Smooth muscle cell (in vitro differentiated cells): ENCODE measurements at regions not wholly inside any gene's neighbourhood (a gene's known extent, or its start where the extent isn't known, plus 50 kb on each side); places are given as distances from the start of the nearest gene placed in this dataset.

Experiments
- DNase-seq: peaks from one replicate; lab custom pipeline; 2025; ENCODE audit not compliant: unreplicated experiment; lab: John Stamatoyannopoulos, UW
- H2AFZ ChIP-seq: fragments of 200-600 bp; sonication (generic); 2 replicates; pipeline ENCODE4 v1.6.0; 2016; ENCODE audit warnings: antibody characterized with exemption, low read depth, mild to moderate bottlenecking
- H3F3A ChIP-seq: fragments of 200-600 bp; sonication (generic); 2 replicates; pipeline ENCODE4 v1.6.0; 2017; ENCODE audit warnings: antibody characterized with exemption, low read depth
- H3K27ac ChIP-seq: fragments of 200-600 bp; sonication (generic); 2 replicates; pipeline ENCODE4 v1.5.1; 2016; ENCODE audit warnings: low read depth, mild to moderate bottlenecking
- H3K27me3 ChIP-seq: fragments of 200-600 bp; sonication (generic); 2 replicates; pipeline ENCODE4 v1.6.1; 2016; ENCODE audit warnings: low read depth, mild to moderate bottlenecking
- H3K36me3 ChIP-seq: fragments of 200-600 bp; sonication (generic); 2 replicates; pipeline ENCODE4 v1.5.1; 2016; ENCODE audit warnings: low read depth
- H3K4me1 ChIP-seq: fragments of 200-600 bp; sonication (generic); 2 replicates; pipeline ENCODE4 v1.5.1; 2016; ENCODE audit warnings: low read depth
- H3K4me2 ChIP-seq: fragments of 200-600 bp; sonication (generic); 2 replicates; pipeline ENCODE4 v1.6.0; 2016; ENCODE audit warnings: mild to moderate bottlenecking
- H3K4me3 ChIP-seq: fragments of 200-600 bp; sonication (generic); 2 replicates; pipeline ENCODE4 v1.5.1; 2016; ENCODE audit warnings: mild to moderate bottlenecking
- H3K79me2 ChIP-seq: fragments of 200-600 bp; sonication (generic); 2 replicates; pipeline ENCODE4 v1.6.0; 2016; ENCODE audit warnings: low read depth, mild to moderate bottlenecking
- H3K9ac ChIP-seq: fragments of 200-600 bp; sonication (generic); 2 replicates; pipeline ENCODE4 v1.6.0; 2016; ENCODE audit warnings: low read depth
- H3K9me3 ChIP-seq: fragments of 200-600 bp; sonication (generic); replicated peaks from 2 replicates; pipeline ENCODE4 v1.5.1; 2016; ENCODE audit warnings: low read depth
- H4K20me1 ChIP-seq: fragments of 200-600 bp; sonication (generic); 2 replicates; pipeline ENCODE4 v1.6.0; 2016; ENCODE audit warnings: low read depth
- CTCF ChIP-seq: fragments of 200-600 bp; sonication (generic); IDR thresholded peaks from 2 replicates; pipeline ENCODE4 v1.5.1; 2017; ENCODE audit warnings: borderline replicate concordance, mild to moderate bottlenecking, antibody characterized with exemption; ENCODE audit not compliant: insufficient read depth, poor library complexity, severe bottlenecking
- WGBS: methylation state at CpG from one replicate; pipeline ENCODE4 v1.1.7; 2016; ENCODE audit warnings: low lambda C conversion rate; 5-methylcytosine and 5-hydroxymethylcytosine counted together

DNA sequence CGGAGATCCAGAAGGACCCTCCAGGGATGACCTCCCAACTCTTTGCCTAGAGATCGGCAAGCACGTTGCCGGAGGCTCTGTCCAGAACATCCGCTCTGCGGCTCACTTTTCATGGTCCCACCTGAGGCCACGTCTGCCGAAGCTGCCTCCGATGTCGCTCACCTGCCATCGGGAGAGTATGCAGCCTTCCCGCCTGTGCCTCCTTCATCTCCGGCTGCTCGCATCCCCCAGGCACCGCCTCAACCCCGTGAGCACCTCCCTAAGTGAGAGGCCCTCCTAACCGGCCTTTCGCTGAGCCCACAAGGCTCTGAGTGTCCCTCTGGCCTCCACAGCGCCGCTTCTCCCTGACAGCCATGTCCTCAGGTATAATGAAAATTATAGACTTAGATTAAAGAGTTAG is 275.1 kb downstream of the EFNB2 start:
- Histone ChIP-seq H4K20me1 (no peaks in the 10 kb centered on the region), H3K9ac (no peak overlapping the region), H2AFZ (no peak overlapping the region), H3K4me3 (no peak overlapping the region), H3K36me3 (no peaks in the 10 kb centered on the region), H3K27ac (no peak overlapping the region), H3K79me2 (no peaks in the 10 kb centered on the region), H3F3A (no peaks in the 10 kb centered on the region), H3K4me1 (no peaks in the 10 kb centered on the region), H3K27me3 (no peaks in the 10 kb centered on the region), H3K9me3 (no peaks in the 10 kb centered on the region), H3K4me2 (no peak overlapping the region)
- DNase-seq: no peak
- TF ChIP-seq CTCF: no peak
- WGBS: 97% methylated on average over 20 of the region's 20 CpGs

GRCh38 chr13:106259928-106260327 is 275.5 kb downstream of the EFNB2 start:
- Histone ChIP-seq H4K20me1 (no peaks in the 10 kb centered on the region), H3K27me3 (no peaks in the 10 kb centered on the region), H3K9me3 (no peaks in the 10 kb centered on the region), H3K36me3 (no peaks in the 10 kb centered on the region), H3K79me2 (no peaks in the 10 kb centered on the region), H2AFZ (no peak overlapping the region), H3K4me2 (no peak overlapping the region), H3F3A (no peaks in the 10 kb centered on the region), H3K4me3 (no peak overlapping the region), H3K4me1 (no peaks in the 10 kb centered on the region), H3K9ac (no peak overlapping the region), H3K27ac (no peak overlapping the region)
- DNase-seq: no peak
- WGBS: 96% methylated on average over 19 of the region's 19 CpGs
- TF ChIP-seq CTCF: no peak

GRCh38 chr13:106246666-106247188 is 288.7 kb downstream of the EFNB2 start:
- H3K4me1 ChIP-seq: no peaks in the 10 kb centered on the region
- no peak overlapping the region for H3K27ac ChIP-seq
- H3K9me3 ChIP-seq: no peaks in the 10 kb centered on the region
- no peaks in the 10 kb centered on the region for H4K20me1 ChIP-seq
- H2AFZ ChIP-seq: peak overlapping the region; percentile 6
- H3K4me2 ChIP-seq: no peak overlapping the region
- no peak overlapping the region for H3K9ac ChIP-seq
- H3K36me3 ChIP-seq: no peaks in the 10 kb centered on the region
- H3F3A ChIP-seq: peaks cover 7% of the 10 kb centered on the region
- WGBS: 74% methylated on average over 4 of the region's 4 CpGs
- DNase-seq: no peak
- no peak overlapping the region for H3K4me3 ChIP-seq
- no peaks in the 10 kb centered on the region for H3K79me2 ChIP-seq
- TF ChIP-seq CTCF: no peak
- H3K27me3 ChIP-seq: no peaks in the 10 kb centered on the region

- H3K79me2 ChIP-seq: no peaks in the 10 kb centered on the region
- TF ChIP-seq CTCF: no peak
- H3K4me3 ChIP-seq: no peak overlapping the region
- DNase-seq: no peak
- H3K36me3 ChIP-seq: no peaks in the 10 kb centered on the region
- H2AFZ ChIP-seq: peak overlapping the region; percentile 6
- no peaks in the 10 kb centered on the region for H4K20me1 ChIP-seq
- H3K9ac ChIP-seq: no peak overlapping the region
- 85% methylated on average over 3 of the region's 3 CpGs for WGBS
- peaks cover 7% of the 10 kb centered on the region for H3F3A ChIP-seq
- no peak overlapping the region for H3K4me2 ChIP-seq
- no peaks in the 10 kb centered on the region for H3K27me3 ChIP-seq
- no peaks in the 10 kb centered on the region for H3K9me3 ChIP-seq
- no peaks in the 10 kb centered on the region for H3K4me1 ChIP-seq
- no peak overlapping the region for H3K27ac ChIP-seq
Observed at GRCh38 chr13:106246242-106246641, 289.2 kb downstream of the EFNB2 start.
